Neuronal stem cell (in vitro differentiated cells): ENCODE measurements at regions not wholly inside any gene's neighbourhood (a gene's known extent, or its start where the extent isn't known, plus 50 kb on each side); places are given as distances from the start of the nearest gene placed in this dataset.

Experiments used
- DNase-seq: peaks from one replicate; pipeline ENCODE4 v3.0.0-alpha.2; 2013; ENCODE audit warnings: low spot score
- H2AFZ ChIP-seq: one replicate; pipeline ENCODE4 v1.6.1; 2013; ENCODE audit warnings: mild to moderate bottlenecking, low read length, inconsistent platforms
- H2AK5ac ChIP-seq: 2 replicates; pipeline ENCODE4 v1.6.1; 2013; ENCODE audit warnings: low read depth, mild to moderate bottlenecking, inconsistent platforms, low read length, moderate library complexity, mixed read lengths
- H2BK120ac ChIP-seq: 2 replicates; pipeline ENCODE4 v1.6.1; 2013; ENCODE audit warnings: low read depth, mild to moderate bottlenecking, inconsistent platforms, low read length, moderate library complexity, mixed read lengths
- H2BK12ac ChIP-seq: one replicate; pipeline ENCODE4 v1.6.1; 2013; ENCODE audit warnings: low read length, inconsistent platforms
- H2BK15ac ChIP-seq: 2 replicates; pipeline ENCODE4 v1.6.1; 2013; ENCODE audit warnings: mild to moderate bottlenecking, low read length, inconsistent platforms, mixed read lengths
- H2BK5ac ChIP-seq: one replicate; pipeline ENCODE4 v1.6.1; 2013; ENCODE audit warnings: inconsistent platforms, mild to moderate bottlenecking, low read length, moderate library complexity
- H3K14ac ChIP-seq: one replicate; pipeline ENCODE4 v1.6.1; 2013; ENCODE audit warnings: low read length, inconsistent platforms
- H3K18ac ChIP-seq: 2 replicates; pipeline ENCODE4 v1.6.1; 2013; ENCODE audit warnings: low read length, inconsistent platforms
- H3K23ac ChIP-seq: 2 replicates; pipeline ENCODE4 v1.6.1; 2013; ENCODE audit warnings: low read depth, mild to moderate bottlenecking, mixed read lengths, low read length, inconsistent platforms; ENCODE audit not compliant: poor library complexity
- H3K27ac ChIP-seq: replicated peaks from 3 replicates; pipeline ENCODE4 v1.5.1; 2013; ENCODE audit warnings: low read length, inconsistent platforms
- H3K27me3 ChIP-seq, 3 experiments: 2 replicates each; pipeline ENCODE4 v1.6.1; 2013; ENCODE audit warnings: low read length in 3 of 3, mild to moderate bottlenecking in 2 of 3, inconsistent platforms in 1 of 3, low read depth in 1 of 3, mixed read lengths in 1 of 3, moderate library complexity in 1 of 3; ENCODE audit not compliant: control insufficient read depth in 3 of 3, insufficient read depth in 3 of 3
- H3K36me3 ChIP-seq, 2 donors: replicated peaks in 1 of 2; 2 replicates each; pipeline ENCODE4 v1.6.1; 2013; ENCODE audit warnings: low read length in 2 of 2; ENCODE audit not compliant: control insufficient read depth in 2 of 2, insufficient read depth in 2 of 2
- H3K4ac ChIP-seq: 2 replicates; pipeline ENCODE4 v1.6.1; 2013; ENCODE audit warnings: inconsistent platforms, mild to moderate bottlenecking, low read length, moderate library complexity
- H3K4me1 ChIP-seq, 2 donors: 1 replicate in 1 of 2; 2 replicates in 1 of 2; pipeline ENCODE4 v1.6.1; 2013; ENCODE audit warnings: low read length in 2 of 2, low read depth in 1 of 2; ENCODE audit not compliant: control insufficient read depth in 2 of 2, insufficient read depth in 1 of 2
- H3K4me2 ChIP-seq: one replicate; pipeline ENCODE4 v1.6.1; 2013; ENCODE audit warnings: mild to moderate bottlenecking, low read length, inconsistent platforms; ENCODE audit not compliant: insufficient read depth, poor library complexity, severe bottlenecking
- H3K4me3 ChIP-seq, 2 donors: 2 replicates each; pipeline ENCODE4 v1.5.1; 2013; ENCODE audit warnings: low read length in 2 of 2, mild to moderate bottlenecking in 2 of 2, inconsistent platforms in 1 of 2, moderate library complexity in 1 of 2
- H3K79me1 ChIP-seq: one replicate; pipeline ENCODE4 v1.6.1; 2013; ENCODE audit warnings: low read depth, mild to moderate bottlenecking, inconsistent platforms, low read length, moderate library complexity
- H3K9ac ChIP-seq: one replicate; pipeline ENCODE4 v1.6.1; 2013; ENCODE audit warnings: mild to moderate bottlenecking, low read depth, low read length, inconsistent platforms; ENCODE audit not compliant: poor library complexity
- H3K9me3 ChIP-seq, 2 donors: replicated peaks in 1 of 2; 2 replicates each; pipeline versions ENCODE3 to v1.6.1; 2013; ENCODE audit warnings: low read length in 2 of 2, mild to moderate bottlenecking in 2 of 2, inconsistent platforms in 1 of 2, low read depth in 1 of 2, mixed read lengths in 1 of 2, moderate library complexity in 1 of 2; ENCODE audit not compliant: control insufficient read depth in 2 of 2, insufficient read depth in 1 of 2
- H4K8ac ChIP-seq: one replicate; pipeline ENCODE4 v1.6.1; 2013; ENCODE audit warnings: low read depth, mild to moderate bottlenecking, inconsistent platforms, low read length, moderate library complexity
- H4K91ac ChIP-seq: one replicate; pipeline ENCODE4 v1.6.1; 2013; ENCODE audit warnings: low read length, low read depth, mild to moderate bottlenecking, inconsistent platforms; ENCODE audit not compliant: poor library complexity
- WGBS, 2 donors: extraction: QIAGEN DNeasy Blood & Tissue Kit; methylation state at CpG; one replicate each; pipeline ENCODE4 v1.1.7; 2013; ENCODE audit warnings: missing lambda C conversion rate in 2 of 2, mixed read lengths in 1 of 2; ENCODE audit not compliant: insufficient read length in 2 of 2, insufficient replicate concordance in 1 of 2; ENCODE audit errors: extremely low coverage in 2 of 2; 5-methylcytosine and 5-hydroxymethylcytosine counted together

GRCh38 chr7:69172357-69173077 is 425.8 kb upstream of the AUTS2 start:
- H3K79me1 ChIP-seq = no peaks in the 10 kb centered on the region
- no peaks in the 10 kb centered on the region for H3K27me3 ChIP-seq
- H3K4me3 ChIP-seq = no peak overlapping the region
- H3K4me1 ChIP-seq = no peaks in the 10 kb centered on the region
- no CpG with 5 or more reads among the region's 10 CpGs for WGBS, 2 donors
- no peak overlapping the region for H3K23ac ChIP-seq
- no peak overlapping the region for H4K8ac ChIP-seq
- H2BK15ac ChIP-seq = no peak overlapping the region
- H3K4ac ChIP-seq = no peak overlapping the region
- H3K36me3 ChIP-seq = no peaks in the 10 kb centered on the region
- H2AFZ ChIP-seq = no peak overlapping the region
- no peak for DNase-seq
- peaks cover 0 to 4% of the 10 kb centered on the region in 2 donors for H3K9me3 ChIP-seq
- no peak overlapping the region for H2BK5ac ChIP-seq
- H3K27ac ChIP-seq = no peak overlapping the region
- no peak overlapping the region for H2BK12ac ChIP-seq
- no peak overlapping the region for H2AK5ac ChIP-seq
- no peak overlapping the region for H2BK120ac ChIP-seq
- no peak overlapping the region for H3K18ac ChIP-seq
- H3K14ac ChIP-seq = no peak overlapping the region
- H3K9ac ChIP-seq = no peak overlapping the region
- H4K91ac ChIP-seq = no peak overlapping the region
- no peak overlapping the region for H3K4me2 ChIP-seq

DNA sequence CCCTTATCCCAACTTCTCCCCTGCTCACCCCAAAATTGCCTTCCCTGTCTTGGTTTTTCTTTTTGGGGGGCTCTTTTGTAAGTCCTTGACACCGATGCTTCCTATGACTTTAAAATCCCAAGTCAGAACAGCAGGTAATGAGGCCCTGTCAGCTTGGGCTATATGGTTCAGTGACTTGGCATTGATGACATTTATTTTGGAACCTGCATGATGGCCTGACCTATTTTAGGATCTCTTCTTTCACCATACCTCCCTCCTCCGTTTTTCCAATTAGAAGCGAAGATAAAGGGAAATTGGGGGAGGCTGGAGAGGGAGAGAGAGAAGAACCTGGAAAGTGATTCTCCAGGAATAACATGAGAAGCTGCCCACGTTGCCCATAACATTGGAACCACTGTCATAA is 424.9 kb upstream of the AUTS2 start:
- DNase-seq = no peak
- Histone ChIP-seq H2BK15ac (no peak overlapping the region), H3K4ac (no peak overlapping the region), H3K27ac (no peak overlapping the region), H3K14ac (no peak overlapping the region), H2AK5ac (no peak overlapping the region), H3K79me1 (no peaks in the 10 kb centered on the region), H3K4me1 (no peaks in the 10 kb centered on the region), H3K18ac (no peak overlapping the region), H2BK120ac (no peak overlapping the region), H4K8ac (no peak overlapping the region), H3K36me3 (no peaks in the 10 kb centered on the region), H3K9me3 (peaks cover 0 to 4% of the 10 kb centered on the region in 2 donors), H3K27me3 (no peaks in the 10 kb centered on the region), H2BK12ac (no peak overlapping the region), H3K9ac (no peak overlapping the region), H2BK5ac (no peak overlapping the region), H3K4me2 (no peak overlapping the region), H3K23ac (no peak overlapping the region), H2AFZ (no peak overlapping the region), H3K4me3 (no peak overlapping the region), H4K91ac (no peak overlapping the region)
- WGBS, 2 donors = no CpG with 5 or more reads among the region's 4 CpGs

GRCh38 chr7:69173846-69174245 is 424.4 kb upstream of the AUTS2 start:
- no peak overlapping the region for H3K9ac ChIP-seq
- H2AFZ ChIP-seq = no peak overlapping the region
- no peaks in the 10 kb centered on the region for H3K79me1 ChIP-seq
- H3K36me3 ChIP-seq = no peaks in the 10 kb centered on the region
- H3K4me1 ChIP-seq = no peaks in the 10 kb centered on the region
- WGBS, 2 donors = no CpG with 5 or more reads among the region's 1 CpG
- H2BK12ac ChIP-seq = no peak overlapping the region
- H3K4ac ChIP-seq = no peak overlapping the region
- H3K27ac ChIP-seq = no peak overlapping the region
- H2BK5ac ChIP-seq = no peak overlapping the region
- H3K14ac ChIP-seq = no peak overlapping the region
- DNase-seq = no peak
- no peak overlapping the region for H4K91ac ChIP-seq
- peaks cover 0 to 4% of the 10 kb centered on the region in 2 donors for H3K9me3 ChIP-seq
- no peak overlapping the region for H3K4me3 ChIP-seq
- no peak overlapping the region for H2BK120ac ChIP-seq
- no peak overlapping the region for H3K23ac ChIP-seq
- H2AK5ac ChIP-seq = no peak overlapping the region
- no peak overlapping the region for H3K18ac ChIP-seq
- no peak overlapping the region for H4K8ac ChIP-seq
- no peak overlapping the region for H2BK15ac ChIP-seq
- H3K27me3 ChIP-seq = no peaks in the 10 kb centered on the region
- H3K4me2 ChIP-seq = no peak overlapping the region

- H3K23ac ChIP-seq = no peak overlapping the region
- H3K79me1 ChIP-seq = no peaks in the 10 kb centered on the region
- no peak for DNase-seq
- no peak overlapping the region for H3K18ac ChIP-seq
- no CpG with 5 or more reads among the region's 2 CpGs for WGBS, 2 donors
- H3K36me3 ChIP-seq = no peaks in the 10 kb centered on the region
- H3K4me1 ChIP-seq = no peaks in the 10 kb centered on the region
- H3K4me3 ChIP-seq = no peak overlapping the region
- H3K4ac ChIP-seq = no peak overlapping the region
- no peak overlapping the region for H3K27ac ChIP-seq
- no peak overlapping the region for H4K8ac ChIP-seq
- H3K9ac ChIP-seq = no peak overlapping the region
- H4K91ac ChIP-seq = no peak overlapping the region
- H3K14ac ChIP-seq = no peak overlapping the region
- no peak overlapping the region for H3K4me2 ChIP-seq
- H2AFZ ChIP-seq = no peak overlapping the region
- no peaks in the 10 kb centered on the region for H3K27me3 ChIP-seq
- H2AK5ac ChIP-seq = no peak overlapping the region
- no peak overlapping the region for H2BK12ac ChIP-seq
- H3K9me3 ChIP-seq = peaks cover 0 to 4% of the 10 kb centered on the region in 2 donors
- no peak overlapping the region for H2BK5ac ChIP-seq
- H2BK15ac ChIP-seq = no peak overlapping the region
- no peak overlapping the region for H2BK120ac ChIP-seq
Observed at GRCh38 chr7:69176841-69177240, 421.4 kb upstream of the AUTS2 start.
